ENCODE measurements at regions not wholly inside any gene's neighbourhood (a gene's known extent, or its start where the extent isn't known, plus 50 kb on each side); places are given as distances from the start of the nearest gene placed in this dataset.

GRCh38 chr13:73416093-73416492 lies 357.3 kb downstream of the KLF5 start:
- intact Hi-C loops (cut with DNase I): no loop called here
- TF ChIP-seq POLR2A (IDR thresholded peaks at IDR 0.05) (no peak), CTCF (IDR thresholded peaks at IDR 0.05) (no peak)
- Histone ChIP-seq H3K27me3 (no peaks in the 10 kb centered on the region), H3K36me3 (replicated peaks in 1 of 2) (no peaks in the 10 kb centered on the region), H3K9me3 (replicated peaks in 1 of 3) (no peaks in the 10 kb centered on the region), H3K4me1 (replicated peaks in 1 of 2) (no peaks in the 10 kb centered on the region), H3K4me3 (no peak overlapping the region), H3K27ac (no peak overlapping the region)
- DNase-seq: no peak
- 79 to 85% (median 82%) methylated on average over 1 of the region's 1 CpG for WGBS, 4 donors

- TF ChIP-seq POLR2A (IDR thresholded peaks at IDR 0.05) (no peak), CTCF (IDR thresholded peaks at IDR 0.05) (no peak)
- no peaks in the 10 kb centered on the region for H3K9me3 ChIP-seq (replicated peaks in 1 of 3)
- DNase-seq: no peak
- 80 to 85% (median 84%) methylated on average over 6 of the region's 6 CpGs for WGBS, 4 donors
- H3K36me3 ChIP-seq (replicated peaks in 1 of 2): no peaks in the 10 kb centered on the region
- H3K4me1 ChIP-seq (replicated peaks in 1 of 2): no peaks in the 10 kb centered on the region
- H3K4me3 ChIP-seq: no peak overlapping the region
- intact Hi-C loops (cut with DNase I): no loop called here
- no peaks in the 10 kb centered on the region for H3K27me3 ChIP-seq
- no peak overlapping the region for H3K27ac ChIP-seq
Measured at GRCh38 chr13:73413656-73414055, 354.9 kb downstream of the KLF5 start.

GRCh38 chr13:73412933-73413332 lies 354.1 kb downstream of the KLF5 start:
- H3K27ac ChIP-seq: no peak overlapping the region
- H3K4me1 ChIP-seq (replicated peaks in 1 of 2): no peaks in the 10 kb centered on the region
- TF ChIP-seq POLR2A (IDR thresholded peaks at IDR 0.05) (no peak), CTCF (IDR thresholded peaks at IDR 0.05) (no peak)
- WGBS, 4 donors: 87 to 96% (median 92%) methylated on average over 1 of the region's 1 CpG
- no peaks in the 10 kb centered on the region for H3K36me3 ChIP-seq (replicated peaks in 1 of 2)
- H3K9me3 ChIP-seq (replicated peaks in 1 of 3): no peaks in the 10 kb centered on the region
- H3K27me3 ChIP-seq: no peaks in the 10 kb centered on the region
- intact Hi-C loops (cut with DNase I): no loop called here
- DNase-seq: no peak
- no peak overlapping the region for H3K4me3 ChIP-seq

- Histone ChIP-seq H3K9me3 (replicated peaks in 1 of 3) (no peaks in the 10 kb centered on the region), H3K27ac (no peak overlapping the region), H3K36me3 (replicated peaks in 1 of 2) (no peaks in the 10 kb centered on the region), H3K27me3 (no peaks in the 10 kb centered on the region), H3K4me3 (no peak overlapping the region), H3K4me1 (replicated peaks in 1 of 2) (no peaks in the 10 kb centered on the region)
- no peak for DNase-seq
- 62 to 67% (median 64%) methylated on average over 7 of the region's 7 CpGs for WGBS, 4 donors
- no peak for TF ChIP-seq CTCF (IDR thresholded peaks at IDR 0.05)
- TF ChIP-seq POLR2A (IDR thresholded peaks at IDR 0.05): no peak
- intact Hi-C loops (cut with DNase I): no loop called here
Measured at GRCh38 chr13:73411067-73411809, 352.4 kb downstream of the KLF5 start.
